ENCODE measurements at regions not wholly inside any gene's neighbourhood (a gene's known extent, or its start where the extent isn't known, plus 50 kb on each side); places are given as distances from the start of the nearest gene placed in this dataset.
A peak's percentile ranks its signal among the peaks of the same experiment; 100 is the strongest.
"Not testable (repeated sequence)": the region's sequence is repeated elsewhere in the genome, so short reads cannot be mapped to it uniquely, and the experiment has no call there.

DNA sequence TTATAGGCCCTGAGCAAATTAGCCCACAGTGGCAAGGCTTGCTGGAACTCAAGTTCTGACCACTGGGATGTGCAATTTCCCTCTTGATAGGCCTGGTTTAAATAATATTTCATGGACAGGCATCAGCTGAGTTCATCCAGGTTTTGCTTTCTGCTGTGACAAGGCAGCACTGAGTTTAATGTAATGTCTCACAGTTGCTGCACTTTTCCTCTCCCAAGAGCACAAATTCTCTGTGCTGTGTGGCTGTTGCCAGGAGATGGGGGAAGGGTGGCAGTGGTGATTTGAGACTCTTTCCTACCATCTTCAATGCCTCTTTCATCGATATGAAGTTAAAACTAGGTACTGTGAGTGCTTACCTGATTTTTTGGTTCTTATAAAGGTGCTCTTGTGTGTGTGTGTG is 272.8 kb upstream of the STXBP6 start:
- DNase-seq (ENCODE audit: low spot score): no peak

GRCh38 chr14:25316007-25316406 is 266.1 kb upstream of the STXBP6 start:
- not testable (repeated sequence) for DNase-seq (ENCODE audit: low spot score)

GRCh38 chr14:25308244-25308643 is 258.3 kb upstream of the STXBP6 start:
- DNase-seq (ENCODE audit: low spot score): no peak

- no peak for DNase-seq (ENCODE audit: low spot score)
These were observed 254.0 kb upstream of the STXBP6 start for GRCh38 chr14:25303934-25304333.

GRCh38 chr14:25298238-25298637 is 248.3 kb upstream of the STXBP6 start:
- no peak for DNase-seq (ENCODE audit: low spot score)

DNA sequence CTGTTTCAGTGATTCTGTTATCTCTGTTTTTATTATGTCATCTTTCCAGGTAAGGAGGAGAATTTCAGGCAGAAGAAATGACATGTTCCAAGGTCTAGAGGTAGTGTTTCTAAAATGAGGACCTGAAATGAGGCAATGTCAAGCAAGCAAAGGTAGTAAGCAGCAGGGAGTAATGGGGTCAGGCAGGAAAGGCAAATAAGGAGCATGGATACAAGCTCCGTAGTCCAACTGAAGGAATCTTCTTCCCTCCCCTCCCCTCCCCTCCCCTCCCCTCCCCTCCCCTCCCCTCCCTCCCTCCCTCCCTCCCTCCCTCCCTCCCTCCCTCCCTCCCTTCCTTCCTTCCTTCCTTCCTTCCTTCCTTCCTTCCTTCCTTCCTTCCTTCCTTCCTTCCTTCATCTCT is 240.2 kb upstream of the STXBP6 start:
- DNase-seq (ENCODE audit: low spot score): not testable (repeated sequence)

- no peak for DNase-seq (ENCODE audit: low spot score)
These were observed 224.6 kb upstream of the STXBP6 start for GRCh38 chr14:25274529-25274928.

DNA sequence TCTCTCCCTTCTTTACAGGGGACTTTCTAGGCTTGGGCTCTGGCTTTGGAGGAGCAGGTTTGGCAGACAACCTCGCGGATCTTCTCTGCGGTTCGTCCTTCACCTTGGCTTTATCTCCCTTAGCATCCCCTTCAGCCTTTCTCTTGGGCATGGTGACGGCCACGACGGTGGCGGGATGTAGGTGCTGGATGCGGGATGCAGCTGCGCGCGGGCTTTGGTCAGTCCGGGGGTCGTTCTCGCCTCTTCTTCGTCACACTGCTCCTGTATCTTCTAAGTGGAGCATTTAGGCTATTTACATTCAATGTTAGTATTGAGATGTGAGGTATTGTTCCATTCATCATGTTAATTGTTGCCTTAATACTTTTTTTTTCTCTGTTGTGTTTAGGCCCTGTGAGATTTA is 217.2 kb upstream of the STXBP6 start:
- DNase-seq (ENCODE audit: low spot score): no peak

DNA sequence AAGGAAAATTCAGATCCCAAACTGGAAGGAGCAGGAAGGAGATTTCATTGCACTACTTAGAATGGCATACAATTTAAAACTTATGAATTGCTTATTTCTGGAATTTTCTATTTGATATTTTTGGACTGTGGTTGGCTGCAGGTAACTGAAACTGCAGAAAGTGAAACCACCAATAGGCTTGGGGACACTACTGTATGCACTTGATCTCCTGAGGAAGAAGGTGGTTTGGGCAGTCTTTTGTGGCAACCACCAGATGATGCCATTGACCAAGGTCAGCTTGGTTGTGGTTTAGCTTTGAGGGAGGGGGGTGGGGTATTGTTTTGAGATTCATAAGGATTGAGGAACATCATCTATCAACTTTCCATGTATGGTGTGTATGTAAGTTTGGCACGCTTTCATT is 209.5 kb upstream of the STXBP6 start:
- no peak for DNase-seq (ENCODE audit: low spot score)

DNA sequence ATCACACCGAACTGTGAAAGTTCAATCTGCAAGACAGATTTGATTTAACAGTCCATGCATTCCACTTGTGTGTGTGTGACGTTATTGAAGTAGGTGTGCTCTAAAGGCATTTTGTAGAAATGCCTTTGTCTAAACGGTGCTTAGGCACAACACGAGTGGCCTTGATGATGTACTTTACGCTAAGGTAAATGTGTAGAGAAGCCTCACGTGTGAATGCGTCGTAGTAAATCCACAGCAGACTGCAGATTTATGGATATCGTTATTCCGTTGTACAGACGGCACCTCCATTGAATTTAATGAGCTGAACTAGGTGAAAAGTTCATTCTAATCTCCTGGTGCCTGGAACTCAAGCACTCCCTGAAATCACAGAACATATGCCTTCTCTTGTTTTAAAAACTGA is 202.8 kb upstream of the STXBP6 start:
- DNase-seq (ENCODE audit: low spot score): no peak

GRCh38 chr14:25250516-25250915 is 200.6 kb upstream of the STXBP6 start:
- no peak for DNase-seq (ENCODE audit: low spot score)

GRCh38 chr14:25247609-25248008 is 197.7 kb upstream of the STXBP6 start:
- no peak for DNase-seq (ENCODE audit: low spot score)

- no peak for DNase-seq (ENCODE audit: low spot score)
These were observed 196.8 kb upstream of the STXBP6 start for GRCh38 chr14:25246751-25247150.

DNA sequence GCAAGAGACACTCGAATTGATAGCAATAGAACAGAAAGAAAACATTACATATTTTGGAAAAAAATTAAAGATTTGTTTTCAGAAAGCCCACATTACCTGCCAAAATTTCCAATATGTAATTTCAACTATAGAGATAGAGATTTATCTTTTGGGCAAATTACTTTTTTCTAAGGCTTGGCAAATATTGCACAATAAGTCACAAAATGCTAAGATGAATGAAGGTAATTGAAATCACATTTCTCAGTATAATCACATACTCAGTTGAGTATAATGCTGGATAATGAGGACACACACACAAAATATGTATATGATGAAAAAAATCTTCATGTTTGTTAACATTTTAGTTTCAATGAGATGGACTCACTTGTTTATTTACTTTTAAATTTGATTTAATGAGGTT is 189.2 kb upstream of the STXBP6 start:
- DNase-seq (ENCODE audit: low spot score): no peak

GRCh38 chr14:25237845-25238244 is 187.9 kb upstream of the STXBP6 start:
- DNase-seq (ENCODE audit: low spot score): peak; percentile 50

DNA sequence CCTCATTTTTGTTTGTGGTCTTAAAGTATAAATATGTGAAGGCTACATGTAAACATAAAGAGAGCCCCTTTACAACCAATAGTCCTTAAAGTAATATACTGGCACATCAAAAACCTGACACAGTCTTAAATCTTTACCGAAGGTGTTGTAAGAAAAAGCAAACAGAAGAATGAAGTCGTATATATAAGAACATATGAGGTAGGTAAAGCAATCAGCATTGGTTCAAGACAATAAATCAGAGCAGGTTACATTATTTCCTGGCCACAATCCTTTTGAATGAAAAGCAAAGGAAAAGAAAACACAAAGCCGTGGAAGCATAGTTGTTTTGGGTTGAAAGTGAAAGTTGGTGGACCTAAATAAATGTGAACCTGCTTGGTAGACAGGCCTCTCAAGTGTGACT is 183.7 kb upstream of the STXBP6 start:
- no peak for DNase-seq (ENCODE audit: low spot score)

DNA sequence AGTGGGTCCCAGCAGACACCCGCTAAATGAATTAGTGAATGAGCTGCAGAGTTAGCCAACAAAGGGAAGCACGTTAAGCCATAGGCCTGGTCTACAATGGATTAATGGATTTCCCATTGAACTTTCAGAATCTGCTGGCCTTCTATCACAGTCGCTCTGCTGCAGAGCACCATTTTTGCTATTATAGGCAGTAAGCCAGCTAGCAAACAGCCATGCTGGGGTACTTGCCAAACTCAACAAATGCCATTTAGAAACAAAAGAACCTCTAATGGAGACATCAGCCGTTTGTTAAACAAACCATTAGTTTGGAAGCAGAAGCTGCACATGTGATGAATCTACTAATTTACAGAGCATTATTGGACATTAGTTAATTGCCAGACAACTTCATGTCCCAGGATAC is 181.1 kb upstream of the STXBP6 start:
- DNase-seq (ENCODE audit: low spot score): peak; percentile 63

DNA sequence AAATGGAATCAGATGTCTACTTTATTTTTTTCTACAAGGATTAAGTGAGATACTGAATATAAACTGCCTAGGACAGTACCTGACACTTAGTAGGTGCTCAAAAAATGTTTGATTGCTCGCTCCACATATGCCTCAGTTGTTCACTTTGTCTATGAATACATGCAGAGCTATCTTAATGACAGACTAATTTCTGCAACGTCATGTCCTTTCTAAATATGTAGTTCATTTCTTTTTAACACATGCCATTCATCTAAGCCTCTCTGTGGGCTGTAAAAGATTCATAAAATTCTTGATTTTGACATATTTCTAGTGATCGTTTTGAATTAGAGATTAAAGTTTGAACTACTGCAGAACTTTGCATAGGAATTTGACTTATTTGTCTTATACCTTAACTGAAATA is 176.3 kb upstream of the STXBP6 start:
- DNase-seq (ENCODE audit: low spot score): no peak

- DNase-seq (ENCODE audit: low spot score): no peak
These were observed 172.3 kb upstream of the STXBP6 start for GRCh38 chr14:25222256-25222655.

GRCh38 chr14:25220514-25220913 is 170.6 kb upstream of the STXBP6 start:
- no peak for DNase-seq (ENCODE audit: low spot score)

GRCh38 chr14:25215607-25216006 is 165.7 kb upstream of the STXBP6 start:
- DNase-seq (ENCODE audit: low spot score): peak; percentile 9

DNA sequence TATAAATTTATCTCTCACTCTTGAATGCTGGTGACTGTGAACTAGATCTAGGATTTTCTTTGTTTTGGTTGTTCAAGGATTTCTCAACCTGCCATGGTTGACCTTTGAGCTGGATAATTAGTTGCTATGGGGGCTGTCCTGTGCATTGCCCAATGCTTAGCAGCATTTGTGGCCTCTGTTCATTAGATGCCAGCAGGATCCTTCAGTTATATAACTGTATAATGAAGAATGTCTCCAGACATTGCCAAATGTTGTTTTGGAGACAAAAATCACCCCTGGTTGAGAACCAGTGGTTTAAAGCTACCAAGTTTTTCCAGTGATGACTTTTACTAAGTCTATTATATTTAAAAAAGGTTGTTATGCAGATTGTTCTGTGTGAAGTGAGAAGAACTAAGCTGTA is 147.9 kb upstream of the STXBP6 start:
- no peak for DNase-seq (ENCODE audit: low spot score)

GRCh38 chr14:25180221-25180620 is 130.3 kb upstream of the STXBP6 start:
- DNase-seq (ENCODE audit: low spot score): no peak

DNA sequence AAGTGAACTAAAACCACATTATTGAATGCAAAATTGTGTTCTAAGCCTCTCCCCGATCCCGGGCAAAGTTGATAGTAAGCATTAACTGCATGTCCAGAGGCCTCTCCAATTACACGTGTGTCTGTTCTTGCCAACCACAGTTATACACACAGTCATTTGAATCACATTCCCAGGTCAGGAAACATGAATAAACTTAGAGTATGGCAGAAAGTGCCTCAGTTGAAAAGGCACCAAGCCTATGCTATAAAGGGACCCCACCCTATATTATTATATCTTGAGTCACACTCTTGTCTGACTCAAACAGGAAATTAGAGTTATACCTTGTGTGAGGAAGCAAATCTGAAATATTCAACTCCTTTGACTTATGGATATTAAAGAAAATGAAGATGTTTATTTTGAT is 128.3 kb upstream of the STXBP6 start:
- no peak for DNase-seq (ENCODE audit: low spot score)

Data from pons (tissue), 1 donor.